Hepatocyte (in vitro differentiated cells): ENCODE measurements at regions not wholly inside any gene's neighbourhood (a gene's known extent, or its start where the extent isn't known, plus 50 kb on each side); places are given as distances from the start of the nearest gene placed in this dataset.

Source experiments
- CTCF ChIP-seq: fragments of 200-600 bp; sonication (generic); IDR thresholded peaks from 2 replicates; pipeline ENCODE4 v1.5.1; 2016; ENCODE audit warnings: antibody characterized with exemption, mild to moderate bottlenecking; ENCODE audit not compliant: poor library complexity
- EZH2 ChIP-seq: fragments of 200-600 bp; sonication (generic); IDR thresholded peaks from 2 replicates; pipeline ENCODE4 v1.6.1; 2016; ENCODE audit warnings: antibody characterized with exemption, mild to moderate bottlenecking, borderline replicate concordance

DNA sequence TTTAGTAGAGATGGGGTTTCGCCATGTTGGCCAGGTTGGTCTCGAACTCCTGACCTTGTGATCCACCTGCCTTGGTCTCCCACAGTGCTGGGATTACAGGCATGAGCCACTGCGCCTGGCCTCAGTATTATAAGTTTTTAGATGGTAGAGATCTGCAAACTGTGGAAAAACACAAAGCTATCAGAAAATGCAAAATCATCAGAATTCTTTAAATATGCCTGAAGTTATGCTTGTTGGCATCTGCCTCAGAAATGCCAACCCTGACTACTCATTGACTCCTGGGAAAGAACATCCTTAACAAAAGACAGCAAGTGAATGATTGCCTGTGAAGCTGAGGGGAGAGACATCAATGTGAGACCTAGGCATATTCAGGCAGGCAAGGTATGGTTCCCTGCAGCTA lies 94.3 kb upstream of the MB21D2 start:
- TF ChIP-seq CTCF (no peak), EZH2 (no peak)
